ENCODE measurements at regions not wholly inside any gene's neighbourhood (a gene's known extent, or its start where the extent isn't known, plus 50 kb on each side); places are given as distances from the start of the nearest gene placed in this dataset.

DNA sequence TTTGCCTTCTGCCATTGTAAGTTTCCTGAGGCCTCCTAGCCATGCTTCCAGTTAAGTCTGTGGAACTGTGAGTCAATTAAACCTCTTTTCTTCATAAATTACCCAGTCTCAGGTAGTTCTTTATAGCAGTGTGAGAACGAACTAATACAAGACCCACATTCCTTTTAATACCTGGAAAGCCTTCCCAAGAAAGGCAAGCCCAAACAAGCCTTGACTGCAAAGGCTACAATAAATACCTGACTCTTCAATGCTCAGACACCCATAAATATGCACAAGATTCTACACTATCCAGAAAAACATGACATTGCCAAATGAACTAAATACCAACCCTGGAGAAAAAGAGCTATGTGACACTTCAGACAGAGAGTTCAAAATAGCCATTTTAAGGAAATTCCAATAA, 338.8 kb downstream of the HAO1 start:
- H3K27ac ChIP-seq: no peak overlapping the region
- TF ChIP-seq, protein P1, sequence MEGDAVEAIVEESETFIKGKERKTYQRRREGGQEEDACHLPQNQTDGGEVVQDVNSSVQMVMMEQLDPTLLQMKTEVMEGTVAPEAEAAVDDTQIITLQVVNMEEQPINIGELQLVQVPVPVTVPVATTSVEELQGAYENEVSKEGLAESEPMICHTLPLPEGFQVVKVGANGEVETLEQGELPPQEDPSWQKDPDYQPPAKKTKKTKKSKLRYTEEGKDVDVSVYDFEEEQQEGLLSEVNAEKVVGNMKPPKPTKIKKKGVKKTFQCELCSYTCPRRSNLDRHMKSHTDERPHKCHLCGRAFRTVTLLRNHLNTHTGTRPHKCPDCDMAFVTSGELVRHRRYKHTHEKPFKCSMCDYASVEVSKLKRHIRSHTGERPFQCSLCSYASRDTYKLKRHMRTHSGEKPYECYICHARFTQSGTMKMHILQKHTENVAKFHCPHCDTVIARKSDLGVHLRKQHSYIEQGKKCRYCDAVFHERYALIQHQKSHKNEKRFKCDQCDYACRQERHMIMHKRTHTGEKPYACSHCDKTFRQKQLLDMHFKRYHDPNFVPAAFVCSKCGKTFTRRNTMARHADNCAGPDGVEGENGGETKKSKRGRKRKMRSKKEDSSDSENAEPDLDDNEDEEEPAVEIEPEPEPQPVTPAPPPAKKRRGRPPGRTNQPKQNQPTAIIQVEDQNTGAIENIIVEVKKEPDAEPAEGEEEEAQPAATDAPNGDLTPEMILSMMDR (conservative IDR thresholded peaks at IDR 0.05): no peak

DNA sequence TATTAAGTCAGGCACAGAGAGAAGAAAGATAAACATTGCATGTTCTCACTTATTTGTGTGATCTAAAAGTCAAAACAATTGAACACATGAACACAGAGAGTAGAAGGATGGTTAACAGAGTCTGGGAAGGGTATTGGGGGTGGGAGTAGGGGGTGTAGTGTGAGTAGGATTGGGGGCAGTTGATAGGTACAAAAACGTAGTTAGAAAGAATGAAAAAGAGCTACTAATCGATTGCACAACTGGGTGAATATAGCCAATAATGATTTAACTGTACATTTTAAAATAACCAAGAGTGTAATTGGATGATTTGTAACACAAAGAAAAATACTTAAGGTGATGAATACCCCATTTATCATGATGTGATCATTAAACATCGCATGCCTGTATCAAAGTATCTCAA, 333.3 kb downstream of the HAO1 start:
- H3K27ac ChIP-seq: no peak overlapping the region
- TF ChIP-seq, protein P1 (conservative IDR thresholded peaks at IDR 0.05): no peak

DNA sequence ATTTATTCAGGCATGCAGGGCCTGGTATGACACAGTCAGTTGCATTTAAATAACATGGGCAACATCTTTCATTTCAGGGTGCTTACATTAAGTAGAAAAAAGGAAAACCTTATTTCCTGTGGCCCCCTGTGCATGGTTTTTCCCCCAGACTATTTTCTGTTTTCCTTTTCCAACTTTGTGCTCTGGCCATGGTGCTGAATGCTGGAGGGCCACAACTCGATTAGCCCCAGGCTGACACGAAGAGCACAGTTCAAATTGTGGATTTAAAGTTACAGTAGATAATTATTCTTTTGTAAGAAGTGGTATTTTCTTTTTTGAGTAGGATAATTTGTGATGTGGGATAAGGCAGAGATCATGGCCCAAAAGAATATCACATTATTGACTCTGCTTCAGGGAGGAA, 332.0 kb downstream of the HAO1 start:
- H3K27ac ChIP-seq: no peak overlapping the region
- TF ChIP-seq, protein P1 (conservative IDR thresholded peaks at IDR 0.05): no peak

DNA sequence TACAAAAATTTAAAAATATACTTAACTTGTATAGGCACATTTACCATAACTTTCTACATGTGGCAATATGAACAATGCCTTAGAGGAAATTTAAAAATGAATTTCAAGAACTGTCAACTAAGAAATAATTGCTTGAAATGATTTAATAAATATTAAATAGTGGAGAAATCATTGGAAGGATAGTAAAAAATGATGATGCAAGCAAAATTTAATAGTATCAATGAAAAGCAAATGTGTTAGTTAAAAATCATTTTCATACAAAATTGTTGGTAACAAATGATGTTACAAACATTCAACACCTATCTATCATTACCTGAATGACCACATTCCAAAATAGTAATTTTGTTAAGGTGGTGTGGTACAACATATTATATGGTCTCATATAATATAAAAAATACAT, 331.0 kb downstream of the HAO1 start:
- TF ChIP-seq, protein P1 (conservative IDR thresholded peaks at IDR 0.05): no peak
- H3K27ac ChIP-seq: no peak overlapping the region

DNA sequence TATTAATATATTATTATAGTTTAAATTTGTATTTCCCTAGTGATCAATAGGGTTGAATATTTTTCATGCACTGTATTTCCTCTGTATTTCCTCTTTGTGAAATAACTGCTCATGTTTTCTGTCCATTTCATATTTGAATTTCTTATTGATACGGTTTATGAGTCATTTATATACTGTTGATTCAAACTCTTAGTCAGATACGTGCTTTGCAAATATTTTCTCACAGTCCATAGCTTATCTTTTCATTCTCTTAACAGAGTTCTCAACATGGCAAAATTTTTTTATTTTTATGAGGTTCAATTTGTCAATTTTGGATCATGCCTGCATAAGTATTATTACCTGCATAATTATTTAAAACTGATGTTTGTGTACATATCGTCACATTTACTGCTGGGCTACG, 329.6 kb downstream of the HAO1 start:
- H3K27ac ChIP-seq: no peak overlapping the region
- TF ChIP-seq, protein P1 (conservative IDR thresholded peaks at IDR 0.05): no peak

DNA sequence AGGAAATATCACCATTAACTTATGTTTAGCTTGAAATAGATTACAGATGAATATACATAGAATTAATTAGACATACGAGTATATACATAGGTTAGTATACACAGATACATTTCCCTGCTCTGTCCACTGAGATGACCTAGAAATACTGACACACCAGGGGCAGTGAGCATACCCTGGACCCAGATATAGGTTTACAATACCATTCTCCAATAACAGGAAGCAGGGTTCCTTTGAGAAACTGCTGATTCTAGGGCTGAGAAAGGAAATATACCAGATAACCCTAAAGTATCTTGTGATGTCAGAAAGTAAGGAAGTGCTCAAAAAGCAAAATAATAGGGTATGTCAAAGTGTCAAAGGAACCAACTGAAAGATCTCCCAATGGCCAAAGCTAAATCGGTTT, 322.5 kb downstream of the HAO1 start:
- no peak overlapping the region for H3K27ac ChIP-seq
- TF ChIP-seq, protein P1 (conservative IDR thresholded peaks at IDR 0.05): no peak

DNA sequence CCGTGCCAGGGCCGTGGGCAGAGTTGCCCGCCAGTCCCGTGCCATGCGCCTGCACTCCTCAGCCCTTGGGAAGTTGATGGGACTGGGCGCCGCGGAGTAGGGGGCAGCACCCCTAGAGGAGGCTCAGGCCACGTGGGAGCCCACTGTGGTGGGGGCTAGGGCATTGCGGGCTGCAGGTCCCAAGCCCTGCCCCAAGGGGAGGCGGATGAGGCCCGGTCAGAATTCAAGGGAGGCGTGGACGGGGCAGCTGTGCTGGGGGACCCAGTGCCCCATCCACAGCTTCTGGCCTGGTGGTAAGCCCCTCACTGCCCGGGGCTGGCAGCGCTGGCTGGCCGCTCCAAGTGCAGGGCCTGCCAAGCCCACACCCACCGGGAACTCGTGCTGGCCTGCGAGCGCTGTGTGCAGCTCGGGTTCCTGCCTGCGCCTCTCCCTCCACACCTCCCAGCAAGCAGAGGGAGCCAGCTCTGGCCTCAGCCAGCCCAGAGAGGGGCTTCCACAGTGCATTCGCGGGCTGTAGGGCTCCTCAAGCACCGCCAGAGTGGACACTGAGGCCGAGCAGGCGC, 317.8 kb downstream of the HAO1 start:
- no peak overlapping the region for H3K27ac ChIP-seq
- TF ChIP-seq, protein P1 (conservative IDR thresholded peaks at IDR 0.05): no peak
